Mucosa of gallbladder (tissue), 1 donor: ENCODE measurements at regions not wholly inside any gene's neighbourhood (a gene's known extent, or its start where the extent isn't known, plus 50 kb on each side); places are given as distances from the start of the nearest gene placed in this dataset.
"Not testable (repeated sequence)": the region's sequence is repeated elsewhere in the genome, so short reads cannot be mapped to it uniquely, and the experiment has no call there.

Experiments used
- DNase-seq: peaks from one replicate; pipeline ENCODE4 v3.0.0-alpha.2; 2020; ENCODE audit warnings: low spot score
- donor health status: DM: no; HTN: no; CAD: no.

DNA sequence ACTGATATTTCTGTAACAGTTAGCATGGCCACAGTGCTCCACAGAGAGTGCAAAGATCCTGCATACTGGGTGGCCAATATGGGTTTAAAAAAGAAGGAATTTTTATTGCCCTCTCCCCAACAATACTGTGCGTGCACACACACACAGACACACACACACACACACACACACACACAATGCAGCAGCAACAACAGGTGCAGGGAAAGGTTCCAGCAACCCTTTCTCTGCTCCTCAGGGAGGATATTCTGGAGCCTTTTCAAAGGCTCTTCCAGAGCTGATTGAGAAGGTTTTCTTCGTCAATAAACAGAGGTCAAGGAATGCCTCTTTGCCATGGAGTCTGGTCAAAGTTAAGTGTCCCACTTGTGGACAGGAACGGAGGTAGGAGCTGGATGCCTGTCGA is 84.8 kb upstream of the ZFP42 start:
- DNase-seq: no peak

- DNase-seq: not testable (repeated sequence)
Measured at GRCh38 chr4:187915406-187915805, 80.2 kb upstream of the ZFP42 start.

DNA sequence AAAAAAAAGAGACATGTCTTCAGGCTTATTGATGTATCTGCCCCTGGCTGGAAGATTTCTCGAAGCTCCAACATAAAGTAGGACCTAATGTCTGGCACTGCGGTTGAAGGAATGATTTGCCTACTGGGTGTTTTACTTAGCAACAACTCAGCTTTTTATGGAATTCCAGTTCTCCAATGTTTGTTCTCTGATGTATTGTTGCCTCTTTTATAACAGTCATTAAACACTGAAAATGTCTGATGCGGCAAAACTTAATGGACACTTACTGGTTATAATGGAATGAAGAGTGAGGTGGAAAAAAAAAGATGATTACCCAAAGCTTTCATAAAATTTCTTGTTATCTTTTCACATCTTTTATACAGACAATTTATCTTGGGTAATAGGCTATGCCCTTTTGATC is 75.6 kb upstream of the ZFP42 start:
- no peak for DNase-seq

DNA sequence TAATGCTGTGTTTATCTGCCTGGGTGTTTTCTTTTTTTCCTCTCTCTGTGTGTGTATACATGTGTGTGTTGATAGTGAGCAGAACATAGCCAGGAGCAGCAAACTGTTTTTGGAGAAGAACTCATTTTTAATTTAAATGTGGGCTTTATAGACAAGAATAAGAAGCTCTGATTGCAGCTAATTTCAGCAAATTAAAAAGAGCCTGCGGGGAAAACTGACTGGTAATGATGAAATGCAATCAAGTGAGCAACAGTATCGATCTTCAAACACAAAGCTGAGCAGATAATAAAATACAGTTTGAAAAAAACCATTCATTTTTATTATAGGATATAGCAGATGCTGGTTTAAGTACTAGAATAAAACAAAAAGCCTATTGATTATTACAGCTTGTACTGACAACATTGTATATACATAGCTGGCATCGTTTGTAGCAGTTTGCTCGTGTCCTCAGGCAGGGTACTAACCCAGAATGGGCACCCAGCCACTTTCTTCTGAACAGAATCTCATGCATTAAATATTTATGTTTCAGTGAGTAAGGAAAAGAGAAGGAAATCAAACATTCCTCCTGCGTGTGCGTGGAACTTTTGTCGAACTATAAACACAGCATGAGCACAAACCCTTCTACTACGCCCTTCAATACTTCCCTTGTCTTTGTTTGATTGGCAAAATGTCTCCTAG is 73.5 kb upstream of the ZFP42 start:
- no peak for DNase-seq

DNA sequence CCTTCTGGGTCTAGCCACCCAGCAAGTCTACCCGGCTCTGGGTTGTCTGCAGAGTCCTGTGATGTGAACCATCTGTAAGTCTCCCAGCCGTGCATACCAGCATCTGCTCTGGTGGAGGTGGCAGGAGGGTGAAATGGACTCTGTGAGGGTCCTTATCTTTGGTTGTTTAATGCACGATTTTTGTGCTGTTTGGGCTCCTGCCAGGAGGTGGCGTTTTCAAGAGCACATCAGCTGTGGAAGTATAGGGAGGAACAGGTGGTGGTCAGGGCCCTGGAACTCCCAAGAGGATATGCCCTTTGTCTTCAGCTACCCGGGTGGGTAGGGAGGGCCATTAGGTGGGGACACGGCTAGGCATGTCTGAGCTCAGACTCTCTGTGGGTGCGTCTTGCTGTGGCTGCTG is 66.5 kb upstream of the ZFP42 start:
- no peak for DNase-seq

DNA sequence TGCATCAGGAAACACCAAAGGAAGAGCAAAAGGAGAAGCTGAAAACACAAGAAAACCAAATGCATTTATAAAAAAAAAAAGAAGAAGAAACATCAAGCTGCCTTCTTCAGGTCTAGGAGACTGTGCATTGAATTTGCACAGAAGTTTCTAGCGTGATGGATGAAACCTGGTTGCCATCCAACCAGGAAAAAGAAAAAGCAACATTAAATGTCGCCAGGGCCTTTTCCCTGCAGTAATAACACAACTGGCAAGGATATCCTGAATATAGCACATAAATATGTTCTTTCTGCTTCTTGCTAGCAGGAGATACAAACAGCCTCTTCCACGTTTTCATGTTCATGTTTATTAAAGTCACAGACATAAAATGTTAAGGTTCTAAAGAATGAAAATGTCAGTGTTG is 60.8 kb upstream of the ZFP42 start:
- no peak for DNase-seq

GRCh38 chr4:187937557-187937956 is 58.0 kb upstream of the ZFP42 start:
- no peak for DNase-seq

DNA sequence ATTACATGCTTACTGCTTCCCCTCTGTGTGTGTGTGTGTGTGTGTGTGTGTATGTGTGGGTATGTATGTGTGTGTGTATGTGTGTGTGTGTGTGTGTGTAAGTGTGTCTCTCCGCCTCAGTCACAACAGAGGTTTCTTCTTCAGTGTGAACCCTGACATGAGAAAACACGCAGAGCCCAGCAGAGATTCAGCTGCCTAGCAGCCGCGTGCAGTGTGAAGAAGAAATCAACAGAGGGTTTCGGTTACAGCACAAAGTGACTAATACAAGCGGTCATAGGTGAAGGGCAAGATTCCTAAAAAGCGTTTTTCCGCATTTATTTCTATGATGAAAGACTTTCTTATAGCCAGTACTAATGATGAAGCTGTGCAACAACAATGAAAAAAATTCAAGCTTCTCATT is 55.3 kb upstream of the ZFP42 start:
- DNase-seq: no peak

GRCh38 chr4:187942968-187943367 is 52.6 kb upstream of the ZFP42 start:
- DNase-seq: no peak

DNA sequence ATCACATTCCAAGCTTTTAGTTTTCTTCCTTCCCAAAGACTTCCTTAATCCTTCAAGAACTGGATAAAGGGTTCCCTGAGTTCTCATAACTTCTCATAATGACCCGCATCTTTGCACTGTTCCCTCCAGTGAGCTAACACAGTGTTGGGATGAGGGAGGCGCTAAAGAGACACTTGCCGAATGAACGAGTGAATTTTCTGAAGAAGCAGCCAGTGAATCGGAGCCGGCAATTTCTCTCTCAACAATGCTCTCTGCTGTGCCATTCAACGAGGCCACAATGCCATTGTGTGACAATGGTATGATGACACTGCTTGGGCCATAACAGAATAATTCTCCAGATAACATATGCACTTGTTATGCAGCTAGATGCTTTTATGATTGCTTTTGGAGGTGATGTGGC is 51.4 kb upstream of the ZFP42 start:
- no peak for DNase-seq
